GM12875 (cell line): ENCODE measurements at regions not wholly inside any gene's neighbourhood (a gene's known extent, or its start where the extent isn't known, plus 50 kb on each side); places are given as distances from the start of the nearest gene placed in this dataset.
"Not testable (repeated sequence)": the region's sequence is repeated elsewhere in the genome, so short reads cannot be mapped to it uniquely, and the experiment has no call there.

Source experiments
- H3K4me3 ChIP-seq: one replicate; pipeline ENCODE4 v1.5.1; 2011; ENCODE audit warnings: low read depth, low read length, control low read depth
- TF ChIP-seq, protein P1 (sequence below): IDR thresholded peaks from 2 replicates; pipeline ENCODE4 v1.5.1; 2011; ENCODE audit warnings: low read depth, mild to moderate bottlenecking, control low read depth, inconsistent platforms, low read length, moderate library complexity, borderline replicate concordance; ENCODE audit not compliant: insufficient read depth

GRCh38 chr1:31515056-31515775 is 61.1 kb upstream of the TINAGL1 start:
- TF ChIP-seq, protein P1, sequence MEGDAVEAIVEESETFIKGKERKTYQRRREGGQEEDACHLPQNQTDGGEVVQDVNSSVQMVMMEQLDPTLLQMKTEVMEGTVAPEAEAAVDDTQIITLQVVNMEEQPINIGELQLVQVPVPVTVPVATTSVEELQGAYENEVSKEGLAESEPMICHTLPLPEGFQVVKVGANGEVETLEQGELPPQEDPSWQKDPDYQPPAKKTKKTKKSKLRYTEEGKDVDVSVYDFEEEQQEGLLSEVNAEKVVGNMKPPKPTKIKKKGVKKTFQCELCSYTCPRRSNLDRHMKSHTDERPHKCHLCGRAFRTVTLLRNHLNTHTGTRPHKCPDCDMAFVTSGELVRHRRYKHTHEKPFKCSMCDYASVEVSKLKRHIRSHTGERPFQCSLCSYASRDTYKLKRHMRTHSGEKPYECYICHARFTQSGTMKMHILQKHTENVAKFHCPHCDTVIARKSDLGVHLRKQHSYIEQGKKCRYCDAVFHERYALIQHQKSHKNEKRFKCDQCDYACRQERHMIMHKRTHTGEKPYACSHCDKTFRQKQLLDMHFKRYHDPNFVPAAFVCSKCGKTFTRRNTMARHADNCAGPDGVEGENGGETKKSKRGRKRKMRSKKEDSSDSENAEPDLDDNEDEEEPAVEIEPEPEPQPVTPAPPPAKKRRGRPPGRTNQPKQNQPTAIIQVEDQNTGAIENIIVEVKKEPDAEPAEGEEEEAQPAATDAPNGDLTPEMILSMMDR, result no peak
- no peak overlapping the region for H3K4me3 ChIP-seq

- no peak overlapping the region for H3K4me3 ChIP-seq
- TF ChIP-seq, protein P1, result no peak
Measured at GRCh38 chr1:31515936-31516335, 60.4 kb upstream of the TINAGL1 start.

- TF ChIP-seq, protein P1, result no peak
- H3K4me3 ChIP-seq, result no peak overlapping the region
Measured at GRCh38 chr1:31517301-31517700, 59.0 kb upstream of the TINAGL1 start.

DNA sequence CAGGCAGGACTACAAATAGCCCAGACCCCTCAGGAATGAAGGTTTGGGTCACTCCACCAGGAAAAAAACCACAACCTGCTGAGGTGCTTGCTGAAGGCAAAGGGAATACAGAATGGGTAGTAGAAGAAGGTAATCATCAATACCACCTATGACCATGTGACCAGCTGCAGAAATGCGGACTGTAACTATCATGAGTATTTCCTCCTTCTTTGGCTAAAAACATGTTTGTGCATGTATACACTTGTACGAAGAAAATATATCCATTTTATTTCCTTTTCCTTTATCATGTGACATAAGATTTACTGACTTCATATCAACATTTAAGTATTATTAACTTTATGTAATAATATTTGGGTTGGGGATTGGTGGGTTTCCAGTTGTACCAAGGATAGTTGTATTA is 58.3 kb upstream of the TINAGL1 start:
- H3K4me3 ChIP-seq, result not testable (repeated sequence)

GRCh38 chr1:31521761-31522555 is 54.4 kb upstream of the TINAGL1 start:
- TF ChIP-seq, protein P1, result no peak
- H3K4me3 ChIP-seq, result no peak overlapping the region

GRCh38 chr1:31522556-31522845 is 53.8 kb upstream of the TINAGL1 start:
- H3K4me3 ChIP-seq, result no peak overlapping the region
- TF ChIP-seq, protein P1, result no peak

GRCh38 chr1:31523012-31523411 is 53.3 kb upstream of the TINAGL1 start:
- no peak overlapping the region for H3K4me3 ChIP-seq
- TF ChIP-seq, protein P1, result no peak
